ENCODE measurements at regions not wholly inside any gene's neighbourhood (a gene's known extent, or its start where the extent isn't known, plus 50 kb on each side); places are given as distances from the start of the nearest gene placed in this dataset.

DNA sequence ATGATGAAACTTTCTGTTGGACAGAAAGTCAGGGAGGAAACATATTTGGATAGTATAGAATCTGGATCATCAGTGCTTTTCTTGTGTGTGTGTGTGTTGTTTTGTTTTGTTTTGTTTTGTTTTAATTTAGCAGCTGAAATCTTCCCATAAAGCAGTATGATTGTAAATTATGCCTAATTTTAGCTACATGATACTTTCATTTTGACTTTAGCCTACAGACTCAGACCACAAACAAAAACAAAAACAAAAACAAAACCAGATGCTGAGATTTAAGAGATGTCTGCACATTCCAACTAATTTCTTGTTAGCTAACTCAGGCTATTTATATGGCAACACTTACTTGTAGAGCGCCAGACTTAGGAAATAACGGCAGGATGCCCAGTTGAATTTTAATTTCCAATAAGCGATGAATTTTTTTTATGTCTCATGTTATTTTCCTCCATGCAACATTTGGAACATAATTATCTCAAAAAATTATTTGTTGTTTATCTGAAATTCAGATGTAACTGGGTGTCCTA, 119.5 kb upstream of the TRPC7 start:
- TF ChIP-seq, protein P1, sequence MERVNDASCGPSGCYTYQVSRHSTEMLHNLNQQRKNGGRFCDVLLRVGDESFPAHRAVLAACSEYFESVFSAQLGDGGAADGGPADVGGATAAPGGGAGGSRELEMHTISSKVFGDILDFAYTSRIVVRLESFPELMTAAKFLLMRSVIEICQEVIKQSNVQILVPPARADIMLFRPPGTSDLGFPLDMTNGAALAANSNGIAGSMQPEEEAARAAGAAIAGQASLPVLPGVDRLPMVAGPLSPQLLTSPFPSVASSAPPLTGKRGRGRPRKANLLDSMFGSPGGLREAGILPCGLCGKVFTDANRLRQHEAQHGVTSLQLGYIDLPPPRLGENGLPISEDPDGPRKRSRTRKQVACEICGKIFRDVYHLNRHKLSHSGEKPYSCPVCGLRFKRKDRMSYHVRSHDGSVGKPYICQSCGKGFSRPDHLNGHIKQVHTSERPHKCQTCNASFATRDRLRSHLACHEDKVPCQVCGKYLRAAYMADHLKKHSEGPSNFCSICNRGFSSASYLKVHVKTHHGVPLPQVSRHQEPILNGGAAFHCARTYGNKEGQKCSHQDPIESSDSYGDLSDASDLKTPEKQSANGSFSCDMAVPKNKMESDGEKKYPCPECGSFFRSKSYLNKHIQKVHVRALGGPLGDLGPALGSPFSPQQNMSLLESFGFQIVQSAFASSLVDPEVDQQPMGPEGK (tag by site-specific recombination; IDR thresholded peaks at IDR 0.05): no peak
- TF ChIP-seq CTCF (tag by site-specific recombination; IDR thresholded peaks at IDR 0.05): no peak
- no peak for TF ChIP-seq ZNF274 (IDR thresholded peaks at IDR 0.05; ENCODE audit: low read length)
- no peak for TF ChIP-seq ZNF274 (tag by site-specific recombination; IDR thresholded peaks at IDR 0.05; ENCODE audit: borderline replicate concordance)
- TF ChIP-seq, protein P2, sequence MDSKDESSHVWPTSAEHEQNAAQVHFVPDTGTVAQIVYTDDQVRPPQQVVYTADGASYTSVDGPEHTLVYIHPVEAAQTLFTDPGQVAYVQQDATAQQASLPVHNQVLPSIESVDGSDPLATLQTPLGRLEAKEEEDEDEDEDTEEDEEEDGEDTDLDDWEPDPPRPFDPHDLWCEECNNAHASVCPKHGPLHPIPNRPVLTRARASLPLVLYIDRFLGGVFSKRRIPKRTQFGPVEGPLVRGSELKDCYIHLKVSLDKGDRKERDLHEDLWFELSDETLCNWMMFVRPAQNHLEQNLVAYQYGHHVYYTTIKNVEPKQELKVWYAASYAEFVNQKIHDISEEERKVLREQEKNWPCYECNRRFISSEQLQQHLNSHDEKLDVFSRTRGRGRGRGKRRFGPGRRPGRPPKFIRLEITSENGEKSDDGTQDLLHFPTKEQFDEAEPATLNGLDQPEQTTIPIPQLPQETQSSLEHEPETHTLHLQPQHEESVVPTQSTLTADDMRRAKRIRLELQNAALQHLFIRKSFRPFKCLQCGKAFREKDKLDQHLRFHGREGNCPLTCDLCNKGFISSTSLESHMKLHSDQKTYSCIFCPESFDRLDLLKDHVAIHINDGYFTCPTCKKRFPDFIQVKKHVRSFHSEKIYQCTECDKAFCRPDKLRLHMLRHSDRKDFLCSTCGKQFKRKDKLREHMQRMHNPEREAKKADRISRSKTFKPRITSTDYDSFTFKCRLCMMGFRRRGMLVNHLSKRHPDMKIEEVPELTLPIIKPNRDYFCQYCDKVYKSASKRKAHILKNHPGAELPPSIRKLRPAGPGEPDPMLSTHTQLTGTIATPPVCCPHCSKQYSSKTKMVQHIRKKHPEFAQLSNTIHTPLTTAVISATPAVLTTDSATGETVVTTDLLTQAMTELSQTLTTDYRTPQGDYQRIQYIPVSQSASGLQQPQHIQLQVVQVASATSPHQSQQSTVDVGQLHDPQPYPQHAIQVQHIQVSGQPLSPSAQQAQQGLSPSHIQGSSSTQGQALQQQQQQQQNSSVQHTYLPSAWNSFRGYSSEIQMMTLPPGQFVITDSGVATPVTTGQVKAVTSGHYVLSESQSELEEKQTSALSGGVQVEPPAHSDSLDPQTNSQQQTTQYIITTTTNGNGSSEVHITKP (tag by site-specific recombination; IDR thresholded peaks at IDR 0.05): no peak
- no peak for TF ChIP-seq ZNF175 (tag by site-specific recombination; IDR thresholded peaks at IDR 0.05)
- no peak for TF ChIP-seq PRDM1 (tag by site-specific recombination; IDR thresholded peaks at IDR 0.05)
- TF ChIP-seq PRDM4 (tag by site-specific recombination; IDR thresholded peaks at IDR 0.05): no peak

All from HEK293 (cell line).